ENCODE measurements at regions not wholly inside any gene's neighbourhood (a gene's known extent, or its start where the extent isn't known, plus 50 kb on each side); places are given as distances from the start of the nearest gene placed in this dataset.

DNA sequence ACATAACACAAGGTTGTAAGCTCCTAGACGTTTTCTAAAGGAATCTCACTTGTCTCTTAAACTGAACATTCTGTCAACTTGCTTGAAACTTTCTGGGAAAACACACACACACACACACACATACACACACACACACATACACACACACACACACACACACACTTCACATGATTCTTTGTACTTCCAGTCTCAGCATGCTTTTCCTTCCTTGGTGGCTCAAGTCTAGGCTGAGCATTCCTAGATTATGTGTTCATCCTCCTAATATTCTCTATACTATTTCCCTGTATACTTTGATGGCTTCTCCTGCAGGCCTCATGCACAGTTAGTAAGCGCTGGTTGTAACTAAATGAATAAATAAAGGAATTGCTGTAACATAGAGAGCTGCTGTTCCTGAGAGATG lies 372.1 kb downstream of the PTPRC start:
- TF ChIP-seq POLR2AphosphoS5 (IDR thresholded peaks at IDR 0.05; ENCODE audit: borderline replicate concordance, low read depth, low read length) (no peak), EZH2 (IDR thresholded peaks at IDR 0.05) (no peak)

Data from SK-N-MC (cell line).